H1 (cell line): ENCODE measurements at regions not wholly inside any gene's neighbourhood (a gene's known extent, or its start where the extent isn't known, plus 50 kb on each side); places are given as distances from the start of the nearest gene placed in this dataset.

ENCODE experiments used
- CTCF ChIA-PET: fragments of 300-600 bp; sonication (Branson Sonifier 250); formaldehyde crosslinking; loops from one replicate; lab custom pipeline; 2021; ENCODE audit not compliant: partially characterized antibody; lab: Charles Lee
- POLR2A ChIA-PET: fragments of 300-600 bp; sonication (Branson Sonifier 250); formaldehyde crosslinking; loops from one replicate; lab custom pipeline; 2021; ENCODE audit warnings: inconsistent platforms; ENCODE audit not compliant: partially characterized antibody; lab: Charles Lee
- DNase-seq, 2 experiments: peaks; one replicate each; pipeline versions ENCODE4 v3.0.0 to v3.0.0-alpha.2; 2010 to 2022; ENCODE audit warnings: low spot score in 2 of 2, low read depth in 1 of 2, mixed read lengths in 1 of 2
- FAIRE-seq: peaks from 2 replicates; lab custom pipeline; 2011; peaks lifted over from hg19 to GRCh38; lab: Jason Lieb, UNC
- H2AFZ ChIP-seq: 2 replicates; pipeline ENCODE4 v1.8.1; 2012; ENCODE audit warnings: low read length, inconsistent platforms
- H2AK5ac ChIP-seq: 2 replicates; pipeline ENCODE4 v1.6.1; 2013; ENCODE audit warnings: low read depth, low read length
- H2BK120ac ChIP-seq: replicated peaks from 2 replicates; pipeline ENCODE3; 2013; ENCODE audit warnings: low read depth, low read length, inconsistent platforms
- H2BK12ac ChIP-seq: 2 replicates; pipeline ENCODE4 v1.6.1; 2013; ENCODE audit warnings: low read depth, low read length
- H2BK15ac ChIP-seq: 2 replicates; pipeline ENCODE4 v1.6.1; 2013; ENCODE audit warnings: low read length
- H2BK20ac ChIP-seq: 2 replicates; pipeline ENCODE4 v1.6.1; 2013; ENCODE audit warnings: low read length
- H2BK5ac ChIP-seq: 2 replicates; pipeline ENCODE4 v1.6.1; 2013; ENCODE audit warnings: low read depth, low read length
- H3K14ac ChIP-seq: 2 replicates; pipeline ENCODE4 v1.6.1; 2013; ENCODE audit warnings: inconsistent platforms; ENCODE audit not compliant: insufficient read length
- H3K18ac ChIP-seq: 2 replicates; pipeline ENCODE4 v1.6.1; 2013; ENCODE audit warnings: low read length; ENCODE audit errors: extremely low read depth
- H3K23ac ChIP-seq: 2 replicates; pipeline ENCODE4 v1.6.1; 2013; ENCODE audit warnings: inconsistent platforms; ENCODE audit not compliant: insufficient read length
- H3K23me2 ChIP-seq: 2 replicates; pipeline ENCODE4 v1.6.1; 2013; ENCODE audit warnings: low read depth, low read length
- H3K27ac ChIP-seq: 2 replicates; pipeline ENCODE4 v1.6.1; 2011; ENCODE audit warnings: low read depth, low read length, inconsistent platforms
- H3K27me3 ChIP-seq, 4 experiments: replicated peaks in 1 of 4; 1 replicate in 1 of 4; 2 replicates in 3 of 4; pipeline versions ENCODE4 v1.6.1 to v1.8.1; 2011 to 2013; ENCODE audit warnings: low read length in 3 of 4, mild to moderate bottlenecking in 3 of 4, inconsistent platforms in 2 of 4, mixed read lengths in 2 of 4, moderate library complexity in 1 of 4; ENCODE audit not compliant: control insufficient read depth in 3 of 4, insufficient read depth in 3 of 4; ENCODE audit errors: extremely low read depth in 1 of 4
- H3K36me3 ChIP-seq, 4 experiments: 2 replicates each; pipeline versions ENCODE4 v1.6.1 to v1.8.1; 2011 to 2013; ENCODE audit warnings: mild to moderate bottlenecking in 4 of 4, low read length in 3 of 4, moderate library complexity in 2 of 4, control low read depth in 1 of 4, inconsistent platforms in 1 of 4; ENCODE audit not compliant: insufficient read depth in 4 of 4, control insufficient read depth in 2 of 4
- H3K4ac ChIP-seq: replicated peaks from 2 replicates; pipeline ENCODE3; 2013; ENCODE audit warnings: low read length, low read depth, mixed read lengths, inconsistent platforms; ENCODE audit not compliant: insufficient read length
- H3K4me1 ChIP-seq, 4 experiments: replicated peaks in 1 of 4; 1 replicate in 1 of 4; 2 replicates in 3 of 4; pipeline versions ENCODE4 v1.6.1 to v1.8.1; 2011 to 2013; ENCODE audit warnings: low read length in 3 of 4, inconsistent platforms in 2 of 4, mixed read lengths in 1 of 4; ENCODE audit not compliant: insufficient read depth in 4 of 4, control insufficient read depth in 3 of 4
- H3K4me2 ChIP-seq, 2 experiments: 2 replicates each; pipeline versions ENCODE4 v1.6.1 to v1.8.1; 2011 to 2013; ENCODE audit warnings: low read depth in 2 of 2, low read length in 2 of 2, control low read depth in 1 of 2, inconsistent platforms in 1 of 2, mild to moderate bottlenecking in 1 of 2; ENCODE audit not compliant: insufficient read depth in 1 of 2
- H3K4me3 ChIP-seq, 4 experiments: fragments of 200-600, 300-600 bp in 1 of 4; sonication (generic), shearing (Covaris generic), sonication (Bioruptor Twin) in 1 of 4; 2 replicates each; pipeline versions ENCODE4 v1.5.1 to v1.8.1; 2011 to 2016; ENCODE audit warnings: low read length in 4 of 4, low read depth in 3 of 4, control low read depth in 2 of 4, inconsistent platforms in 2 of 4, mild to moderate bottlenecking in 2 of 4, mixed read lengths in 1 of 4, moderate library complexity in 1 of 4; ENCODE audit not compliant: insufficient read depth in 2 of 4; ENCODE audit errors: extremely low read depth in 1 of 4
- H3K56ac ChIP-seq: replicated peaks from 2 replicates; pipeline ENCODE3; 2013; ENCODE audit warnings: low read depth, mild to moderate bottlenecking, mixed read lengths, low read length, inconsistent platforms; ENCODE audit not compliant: insufficient read length
- H3K79me1 ChIP-seq: 2 replicates; pipeline ENCODE4 v1.6.1; 2013; ENCODE audit warnings: low read depth, low read length, control low read depth
- H3K79me2 ChIP-seq, 2 experiments: 2 replicates each; pipeline versions ENCODE4 v1.6.1 to v1.8.1; 2012 to 2013; ENCODE audit warnings: low read length in 2 of 2, mild to moderate bottlenecking in 2 of 2, inconsistent platforms in 1 of 2; ENCODE audit not compliant: insufficient read depth in 2 of 2, control insufficient read depth in 1 of 2
- H3K9ac ChIP-seq, 4 experiments: replicated peaks in 1 of 4; 1 replicate in 1 of 4; 2 replicates in 3 of 4; pipeline versions ENCODE4 v1.6.1 to v1.8.1; 2011 to 2013; ENCODE audit warnings: low read depth in 3 of 4, low read length in 3 of 4, control low read depth in 2 of 4, mild to moderate bottlenecking in 2 of 4, moderate library complexity in 2 of 4, inconsistent platforms in 1 of 4; ENCODE audit errors: extremely low read depth in 1 of 4
- H3K9me3 ChIP-seq, 2 experiments: 2 replicates each; pipeline versions ENCODE4 v1.6.1 to v1.8.1; 2012 to 2013; ENCODE audit warnings: mild to moderate bottlenecking in 2 of 2, moderate library complexity in 2 of 2, control low read depth in 1 of 2, inconsistent platforms in 1 of 2, low read depth in 1 of 2, low read length in 1 of 2, mixed read lengths in 1 of 2; ENCODE audit not compliant: insufficient read depth in 2 of 2
- H4K20me1 ChIP-seq, 2 experiments: replicated peaks in 1 of 2; 2 replicates each; pipeline versions ENCODE3 to v1.8.1; 2011 to 2013; ENCODE audit warnings: inconsistent platforms in 2 of 2, low read length in 2 of 2, mild to moderate bottlenecking in 1 of 2; ENCODE audit not compliant: insufficient read depth in 2 of 2, control insufficient read depth in 1 of 2
- H4K5ac ChIP-seq: 2 replicates; pipeline ENCODE4 v1.6.1; 2013; ENCODE audit warnings: low read length, low read depth, mixed read lengths, inconsistent platforms; ENCODE audit not compliant: insufficient read length
- H4K8ac ChIP-seq: 2 replicates; pipeline ENCODE4 v1.8.0; 2013; ENCODE audit warnings: mild to moderate bottlenecking, moderate library complexity, low read length, inconsistent platforms; ENCODE audit not compliant: insufficient read depth; ENCODE audit errors: extremely low read depth
- H4K91ac ChIP-seq: replicated peaks from 2 replicates; pipeline ENCODE3; 2013; ENCODE audit warnings: low read length, mixed read lengths, inconsistent platforms; ENCODE audit not compliant: insufficient read length
- EP300 ChIP-seq, 2 experiments: IDR thresholded peaks; 1 replicate in 1 of 2; 2 replicates in 1 of 2; pipeline ENCODE4 v1.6.1; 2011 to 2012; ENCODE audit warnings: low read depth in 2 of 2, low read length in 2 of 2, mild to moderate bottlenecking in 2 of 2, borderline replicate concordance in 1 of 2, inconsistent platforms in 1 of 2, moderate library complexity in 1 of 2
- HDAC2 ChIP-seq, 2 experiments: fragments of 300-600 bp in 1 of 2; sonication (generic) in 1 of 2; IDR thresholded peaks; 2 replicates each; pipeline ENCODE4 v1.6.1; 2011 to 2012; ENCODE audit warnings: low read depth in 2 of 2, low read length in 2 of 2, mild to moderate bottlenecking in 2 of 2, moderate library complexity in 2 of 2, borderline replicate concordance in 1 of 2, inconsistent platforms in 1 of 2
- POLR2AphosphoS5 ChIP-seq: IDR thresholded peaks from 2 replicates; pipeline ENCODE4 v1.6.1; 2011; ENCODE audit warnings: low read depth, low read length
- SIN3A ChIP-seq, 2 experiments: IDR thresholded peaks in 1 of 2; conservative IDR thresholded peaks in 1 of 2; 2 replicates each; pipeline ENCODE4 v1.6.1; 2011 to 2012; ENCODE audit warnings: low read length in 2 of 2, improper control_type of control experiment in 1 of 2, low read depth in 1 of 2, mild to moderate bottlenecking in 1 of 2
- WGBS, 2 experiments: shearing (Covaris generic) in 1 of 2; methylation state at CpG; one replicate each; pipeline versions ENCODE4 v1.1.6 to v1.1.7; 2013 to 2015; ENCODE audit warnings: low lambda C conversion rate in 2 of 2, mixed read lengths in 2 of 2, inconsistent platforms in 1 of 2, low coverage in 1 of 2, missing lambda C conversion rate in 1 of 2; ENCODE audit not compliant: insufficient replicate concordance in 2 of 2, insufficient coverage in 1 of 2, insufficient read length in 1 of 2; ENCODE audit errors: extremely low coverage in 1 of 2, missing lambda C conversion rate in 1 of 2; 5-methylcytosine and 5-hydroxymethylcytosine counted together
- TF ChIP-seq, protein P1 (sequence below): IDR thresholded peaks from 2 replicates; pipeline ENCODE4 v1.6.1; 2012; ENCODE audit warnings: inconsistent platforms

DNA sequence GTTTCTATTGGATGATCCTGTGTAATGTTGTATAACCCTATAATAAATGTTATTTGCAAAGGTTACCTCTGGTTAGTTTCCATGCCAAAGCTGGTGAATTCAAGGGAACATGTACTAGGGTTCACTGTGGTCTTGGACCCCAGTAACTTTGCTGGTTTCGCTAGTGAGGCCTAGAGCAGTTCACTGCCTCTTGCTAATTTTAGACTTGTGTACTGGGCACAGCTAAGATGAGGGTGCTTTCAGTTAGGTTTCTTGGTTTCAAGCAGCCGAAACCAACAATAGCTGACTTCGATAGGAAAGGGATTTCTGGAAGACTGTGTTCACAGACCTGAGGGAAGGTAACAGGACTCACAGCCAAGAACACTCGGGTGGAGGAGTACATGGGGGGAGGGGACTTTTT, 215.5 kb upstream of the BCOR start:
- Histone ChIP-seq H4K91ac (no peak overlapping the region), H3K79me2 (no peaks in the 10 kb centered on the region), H3K9ac (no peak overlapping the region), H4K8ac (no peak overlapping the region), H2BK15ac (no peak overlapping the region), H2AK5ac (no peak overlapping the region), H3K23ac (no peak overlapping the region), H3K23me2 (no peaks in the 10 kb centered on the region), H2BK12ac (no peak overlapping the region), H3K79me1 (no peaks in the 10 kb centered on the region), H3K4me2 (no peak overlapping the region), H3K4me1 (peaks cover 0 to 6% (median 0%) of the 10 kb centered on the region in 4 experiments; a peak in 1 of 7 replicates), H2BK120ac (no peak overlapping the region), H3K4me3 (no peak overlapping the region), H3K4ac (no peak overlapping the region), H3K18ac (no peak overlapping the region), H3K27ac (no peak overlapping the region), H4K5ac (no peak overlapping the region), H2AFZ (no peak overlapping the region), H2BK20ac (no peak overlapping the region), H3K14ac (no peak overlapping the region), H3K36me3 (no peaks in the 10 kb centered on the region), H4K20me1 (no peaks in the 10 kb centered on the region), H3K27me3 (peaks cover 0 to 2% (median 0%) of the 10 kb centered on the region in 4 experiments; a peak in 1 of 7 replicates), H3K56ac (no peak overlapping the region), H3K9me3 (no peaks in the 10 kb centered on the region), H2BK5ac (no peak overlapping the region)
- 91% methylated on average over 4 of the region's 4 CpGs; no CpG with 5 or more reads in 1 of the 2 experiments for WGBS, 2 experiments
- CTCF ChIA-PET: interaction anchor here (0.8 to 1.9 kb wide), 3 partner anchors 15 to 290 kb away, joined by 3 to 8 read pairs (median 4); no protein-coding TSS in a partner anchor
- TF ChIP-seq, protein P1, sequence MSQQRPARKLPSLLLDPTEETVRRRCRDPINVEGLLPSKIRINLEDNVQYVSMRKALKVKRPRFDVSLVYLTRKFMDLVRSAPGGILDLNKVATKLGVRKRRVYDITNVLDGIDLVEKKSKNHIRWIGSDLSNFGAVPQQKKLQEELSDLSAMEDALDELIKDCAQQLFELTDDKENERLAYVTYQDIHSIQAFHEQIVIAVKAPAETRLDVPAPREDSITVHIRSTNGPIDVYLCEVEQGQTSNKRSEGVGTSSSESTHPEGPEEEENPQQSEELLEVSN: no peak
- TF ChIP-seq EP300 (IDR thresholded peaks at IDR 0.05; ENCODE audit: borderline replicate concordance in 1 of 2, low read depth in 2 of 2, low read length in 2 of 2) (no peak), HDAC2 (IDR thresholded peaks at IDR 0.05; ENCODE audit: borderline replicate concordance in 1 of 2, low read depth in 2 of 2, low read length in 2 of 2) (no peak), POLR2AphosphoS5 (no peak), SIN3A (conservative IDR thresholded peaks at IDR 0.05 in 1 of 2, IDR thresholded peaks at IDR 0.05 in 1 of 2; ENCODE audit: low read depth in 1 of 2, low read length in 2 of 2) (no peak)
- DNase-seq (no peak), FAIRE-seq (no peak)
- POLR2A ChIA-PET: no interaction called here
